Suprapubic skin (tissue), 4 donors: ENCODE measurements at regions not wholly inside any gene's neighbourhood (a gene's known extent, or its start where the extent isn't known, plus 50 kb on each side); places are given as distances from the start of the nearest gene placed in this dataset.

Experiments
- DNase-seq, 2 donors: peaks; one replicate each; pipeline ENCODE4 v3.0.0-alpha.2; 2019; ENCODE audit warnings: low spot score in 2 of 2
- H3K27ac ChIP-seq: fragments of 200-600 bp; sonication (generic); one replicate; pipeline ENCODE4 v1.5.1; 2019
- H3K27me3 ChIP-seq: fragments of 200-600 bp; sonication (generic); one replicate; pipeline ENCODE4 v1.5.1; 2019
- H3K36me3 ChIP-seq: fragments of 200-600 bp; sonication (generic); one replicate; pipeline ENCODE4 v1.5.1; 2019
- H3K4me1 ChIP-seq: fragments of 200-600 bp; sonication (generic); one replicate; pipeline ENCODE4 v1.5.1; 2019
- H3K4me3 ChIP-seq: fragments of 200-600 bp; sonication (generic); one replicate; pipeline ENCODE4 v1.5.1; 2019; ENCODE audit warnings: mild to moderate bottlenecking
- H3K9me3 ChIP-seq: fragments of 200-600 bp; sonication (generic); one replicate; pipeline ENCODE4 v1.5.1; 2019
- EP300 ChIP-seq: sonication (generic); formaldehyde crosslinking; IDR thresholded peaks from one replicate; pipeline ENCODE4 v1.6.1; 2017; ENCODE audit warnings: antibody characterized with exemption
- POLR2A ChIP-seq, 2 donors: fragments of 450-650 bp; IDR thresholded peaks; one replicate each; pipeline ENCODE4 v1.6.1; 2017; ENCODE audit warnings: antibody characterized with exemption in 2 of 2, mild to moderate bottlenecking in 2 of 2, moderate library complexity in 2 of 2
- POLR2AphosphoS5 ChIP-seq, 3 donors: sonication (generic); formaldehyde crosslinking; IDR thresholded peaks; one replicate each; pipeline ENCODE4 v1.6.1; 2017; ENCODE audit warnings: antibody characterized with exemption in 3 of 3
- WGBS: methylation state at CpG from one replicate; pipeline ENCODE4 v1.1.5; 2018; 5-methylcytosine and 5-hydroxymethylcytosine counted together
- TF ChIP-seq, protein P1 (sequence below), 2 donors: fragments of 200-600 bp in 1 of 2; fragments of 450-650 bp in 1 of 2; sonication (generic) in 1 of 2; IDR thresholded peaks; one replicate each; pipeline ENCODE4 v1.5.1; 2016 to 2019; ENCODE audit warnings: antibody characterized with exemption in 2 of 2, mild to moderate bottlenecking in 1 of 2, moderate library complexity in 1 of 2

DNA sequence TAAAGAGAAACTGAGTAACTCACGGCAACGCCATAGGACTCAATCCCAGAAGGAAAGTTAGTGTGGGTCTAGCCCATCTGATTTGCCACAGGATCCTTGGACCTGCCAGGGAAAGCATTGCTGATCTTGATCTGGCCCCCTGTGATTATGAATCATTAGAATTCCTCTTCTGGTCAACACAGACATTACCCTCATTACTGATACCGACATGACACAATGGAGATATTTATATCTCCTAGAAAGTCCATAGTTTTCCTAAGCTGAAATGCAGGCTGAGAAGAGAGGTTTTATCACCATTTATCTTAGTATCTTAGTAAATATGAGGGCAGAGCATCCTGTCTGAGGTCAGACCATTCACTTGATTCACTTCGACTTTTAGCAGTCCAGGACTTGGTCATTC is 75.5 kb upstream of the CCDC68 start:
- H3K4me1 ChIP-seq = no peaks in the 10 kb centered on the region
- H3K27ac ChIP-seq = no peak overlapping the region
- 88% methylated on average over 4 of the region's 4 CpGs for WGBS
- DNase-seq = no peak
- H3K27me3 ChIP-seq = peaks cover 3% of the 10 kb centered on the region
- no peaks in the 10 kb centered on the region for H3K36me3 ChIP-seq
- H3K9me3 ChIP-seq = no peaks in the 10 kb centered on the region
- H3K4me3 ChIP-seq = no peak overlapping the region
- TF ChIP-seq, protein P1, sequence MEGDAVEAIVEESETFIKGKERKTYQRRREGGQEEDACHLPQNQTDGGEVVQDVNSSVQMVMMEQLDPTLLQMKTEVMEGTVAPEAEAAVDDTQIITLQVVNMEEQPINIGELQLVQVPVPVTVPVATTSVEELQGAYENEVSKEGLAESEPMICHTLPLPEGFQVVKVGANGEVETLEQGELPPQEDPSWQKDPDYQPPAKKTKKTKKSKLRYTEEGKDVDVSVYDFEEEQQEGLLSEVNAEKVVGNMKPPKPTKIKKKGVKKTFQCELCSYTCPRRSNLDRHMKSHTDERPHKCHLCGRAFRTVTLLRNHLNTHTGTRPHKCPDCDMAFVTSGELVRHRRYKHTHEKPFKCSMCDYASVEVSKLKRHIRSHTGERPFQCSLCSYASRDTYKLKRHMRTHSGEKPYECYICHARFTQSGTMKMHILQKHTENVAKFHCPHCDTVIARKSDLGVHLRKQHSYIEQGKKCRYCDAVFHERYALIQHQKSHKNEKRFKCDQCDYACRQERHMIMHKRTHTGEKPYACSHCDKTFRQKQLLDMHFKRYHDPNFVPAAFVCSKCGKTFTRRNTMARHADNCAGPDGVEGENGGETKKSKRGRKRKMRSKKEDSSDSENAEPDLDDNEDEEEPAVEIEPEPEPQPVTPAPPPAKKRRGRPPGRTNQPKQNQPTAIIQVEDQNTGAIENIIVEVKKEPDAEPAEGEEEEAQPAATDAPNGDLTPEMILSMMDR (IDR thresholded peaks at IDR 0.05) = no peak
- TF ChIP-seq EP300 = no peak
- TF ChIP-seq POLR2AphosphoS5 (IDR thresholded peaks at IDR 0.05) = no peak
- no peak for TF ChIP-seq POLR2A (IDR thresholded peaks at IDR 0.05)

DNA sequence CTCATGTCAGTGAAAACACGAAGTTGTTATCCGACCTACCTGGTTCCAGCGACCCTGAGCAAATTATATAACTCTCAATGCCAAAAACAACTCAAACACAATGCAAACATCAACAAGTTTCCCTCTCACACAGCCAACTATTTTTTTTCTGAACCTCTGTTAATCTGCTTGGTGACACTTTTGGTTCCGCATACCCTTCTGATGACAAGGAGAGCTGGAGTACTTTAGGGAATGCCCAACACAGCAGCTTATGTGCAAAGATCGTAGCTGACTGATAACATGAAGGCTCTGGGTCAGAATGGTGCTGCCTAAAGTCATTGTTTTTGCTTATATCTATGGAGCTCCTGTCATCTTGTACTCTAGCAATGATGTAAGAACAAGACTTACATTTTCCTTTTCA is 72.7 kb upstream of the CCDC68 start:
- TF ChIP-seq EP300 (no peak), POLR2A (IDR thresholded peaks at IDR 0.05) (no peak), POLR2AphosphoS5 (IDR thresholded peaks at IDR 0.05) (no peak)
- TF ChIP-seq, protein P1 (IDR thresholded peaks at IDR 0.05) = no peak
- Histone ChIP-seq H3K4me1 (no peaks in the 10 kb centered on the region), H3K36me3 (no peaks in the 10 kb centered on the region), H3K27ac (no peak overlapping the region), H3K27me3 (peaks cover 3% of the 10 kb centered on the region), H3K4me3 (no peak overlapping the region), H3K9me3 (no peaks in the 10 kb centered on the region)
- DNase-seq = no peak
- WGBS = 64% methylated on average over 5 of the region's 5 CpGs

DNA sequence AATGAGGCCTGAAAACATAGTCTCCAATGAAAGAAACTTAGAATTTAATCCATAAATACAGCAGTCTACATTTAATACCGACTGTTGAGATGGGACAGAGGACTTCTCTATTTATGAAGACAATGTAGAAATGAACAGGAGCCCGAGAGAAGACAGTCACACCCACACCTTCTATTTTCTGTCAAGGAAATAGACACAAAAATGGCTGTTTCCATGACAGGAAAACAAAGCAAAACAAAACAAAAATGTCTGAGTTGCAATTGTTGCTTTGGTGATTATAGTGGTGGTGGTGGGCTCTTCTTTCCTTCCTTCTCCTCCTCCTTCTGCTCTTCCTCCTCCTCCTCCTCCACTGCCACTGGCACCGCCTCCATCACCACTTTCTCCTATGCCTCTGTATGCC is 72.3 kb upstream of the CCDC68 start:
- DNase-seq = no peak

DNA sequence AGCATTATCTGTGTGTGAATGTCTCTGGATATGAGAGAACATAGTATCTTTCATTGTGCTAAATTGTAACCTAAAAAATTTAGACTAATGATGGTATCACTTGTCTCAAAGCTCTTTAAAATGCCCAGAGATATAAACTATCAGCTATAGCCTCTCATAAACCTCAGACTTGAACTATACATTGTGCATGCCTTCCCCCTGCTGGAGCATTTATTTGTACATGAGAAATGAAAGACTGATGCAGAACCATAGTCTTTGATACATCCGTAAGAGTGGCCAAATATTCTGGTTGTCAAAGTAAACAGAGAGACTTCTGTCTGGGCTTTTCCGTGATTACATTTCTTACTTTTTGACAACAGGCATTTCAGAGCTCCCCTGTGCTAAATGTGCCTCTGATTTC is 71.9 kb upstream of the CCDC68 start:
- Histone ChIP-seq H3K27ac (no peak overlapping the region), H3K27me3 (peaks cover 3% of the 10 kb centered on the region), H3K9me3 (no peaks in the 10 kb centered on the region), H3K4me1 (no peaks in the 10 kb centered on the region), H3K36me3 (no peaks in the 10 kb centered on the region), H3K4me3 (no peak overlapping the region)
- DNase-seq = no peak
- no peak for TF ChIP-seq POLR2AphosphoS5 (IDR thresholded peaks at IDR 0.05)
- TF ChIP-seq, protein P1 (IDR thresholded peaks at IDR 0.05) = no peak
- TF ChIP-seq POLR2A (IDR thresholded peaks at IDR 0.05) = no peak
- no peak for TF ChIP-seq EP300
- WGBS = 86% methylated on average over 2 of the region's 2 CpGs

More for the DNA sequence above, 72.3 kb upstream of the CCDC68 start:
- TF ChIP-seq, protein P1 (IDR thresholded peaks at IDR 0.05) = no peak
- TF ChIP-seq POLR2A (IDR thresholded peaks at IDR 0.05) = no peak
- no peak for TF ChIP-seq POLR2AphosphoS5 (IDR thresholded peaks at IDR 0.05)
- TF ChIP-seq EP300 = no peak
- Histone ChIP-seq H3K27me3 (peaks cover 3% of the 10 kb centered on the region), H3K4me3 (no peak overlapping the region), H3K4me1 (no peaks in the 10 kb centered on the region), H3K9me3 (no peaks in the 10 kb centered on the region), H3K36me3 (no peaks in the 10 kb centered on the region), H3K27ac (no peak overlapping the region)
- 64% methylated on average over 3 of the region's 3 CpGs for WGBS

DNA sequence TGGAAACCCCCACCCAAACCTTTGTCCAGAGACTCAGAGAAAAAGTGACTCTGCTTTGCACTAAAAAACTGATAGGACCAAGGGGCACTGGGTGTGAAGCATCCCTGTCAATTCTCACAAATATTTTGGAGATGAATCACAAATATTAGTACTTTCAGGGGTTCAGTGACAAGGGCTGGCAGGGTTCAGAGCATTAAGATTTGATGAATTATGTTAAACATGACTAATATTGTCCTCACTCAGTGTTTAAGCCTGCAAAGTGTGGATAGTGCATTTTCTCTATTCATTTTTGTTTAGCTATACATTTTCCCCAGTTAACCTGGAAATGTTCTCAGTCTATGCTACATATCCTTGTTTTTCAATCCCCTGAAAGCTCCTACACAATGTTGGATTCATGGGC is 65.3 kb upstream of the CCDC68 start:
- H3K27ac ChIP-seq = no peak overlapping the region
- no peaks in the 10 kb centered on the region for H3K9me3 ChIP-seq
- no peak for DNase-seq
- no peaks in the 10 kb centered on the region for H3K4me1 ChIP-seq
- no peaks in the 10 kb centered on the region for H3K36me3 ChIP-seq
- TF ChIP-seq POLR2AphosphoS5 (IDR thresholded peaks at IDR 0.05) (no peak), POLR2A (IDR thresholded peaks at IDR 0.05) (no peak), EP300 (no peak)
- TF ChIP-seq, protein P1 (IDR thresholded peaks at IDR 0.05) = no peak
- no peak overlapping the region for H3K4me3 ChIP-seq
- H3K27me3 ChIP-seq = no peaks in the 10 kb centered on the region
